ENCODE measurements at regions not wholly inside any gene's neighbourhood (a gene's known extent, or its start where the extent isn't known, plus 50 kb on each side); places are given as distances from the start of the nearest gene placed in this dataset.
"Not testable (repeated sequence)": the region's sequence is repeated elsewhere in the genome, so short reads cannot be mapped to it uniquely, and the experiment has no call there.

GRCh38 chr4:9505341-9505740 is 61.1 kb downstream of the DEFB131A start:
- H3K4me1 Mint-ChIP-seq; ATAC-seq (ENCODE audit: low read depth); H3K4me3 Mint-ChIP-seq; H3K9me3 Mint-ChIP-seq (ENCODE audit: insufficient read depth); H3K4me2 ChIP-seq (replicated peaks; ENCODE audit: low read depth, low read length, poor library complexity, severe bottlenecking); H3K27ac ChIP-seq (ENCODE audit: low read length in 2 of 2); H3K4me3 ChIP-seq (ENCODE audit: control extremely low read depth in 1 of 5, extremely low read depth in 1 of 5, insufficient read depth in 1 of 5, low read depth in 2 of 5, low read length in 4 of 5); H3K9ac ChIP-seq (ENCODE audit: low read length); H3K27ac Mint-ChIP-seq; intact Hi-C loops (cut with micrococcal nuclease); H3K27me3 Mint-ChIP-seq; H2AFZ ChIP-seq (ENCODE audit: insufficient read depth, low read depth, low read length, poor library complexity, severe bottlenecking); H3K4me1 ChIP-seq (ENCODE audit: control insufficient read depth in 2 of 2, insufficient read depth in 2 of 2, low read length in 2 of 2); CTCF ChIA-PET; H3K36me3 ChIP-seq (replicated peaks in 1 of 2; ENCODE audit: control extremely low read depth in 1 of 2, control insufficient read depth in 1 of 2, extremely low read depth in 1 of 2, insufficient read depth in 2 of 2, low read length in 1 of 2); H3K9me3 ChIP-seq (ENCODE audit: control extremely low read depth in 1 of 3, control insufficient read depth in 2 of 3, insufficient read depth in 1 of 3, low read length in 2 of 3); POLR2A ChIA-PET; H4K20me1 ChIP-seq (ENCODE audit: control insufficient read depth, insufficient read depth, low read length, poor library complexity, severe bottlenecking); H3K79me2 ChIP-seq (ENCODE audit: control insufficient read depth, insufficient read depth, low read length); H3K27me3 ChIP-seq (replicated peaks in 1 of 4; ENCODE audit: control extremely low read depth in 1 of 4, control insufficient read depth in 3 of 4, insufficient read depth in 4 of 4, low read length in 3 of 4); DNase-seq: not testable (repeated sequence)
- WGBS (ENCODE audit: insufficient coverage), result no CpG with 5 or more reads among the region's 21 CpGs

DNA sequence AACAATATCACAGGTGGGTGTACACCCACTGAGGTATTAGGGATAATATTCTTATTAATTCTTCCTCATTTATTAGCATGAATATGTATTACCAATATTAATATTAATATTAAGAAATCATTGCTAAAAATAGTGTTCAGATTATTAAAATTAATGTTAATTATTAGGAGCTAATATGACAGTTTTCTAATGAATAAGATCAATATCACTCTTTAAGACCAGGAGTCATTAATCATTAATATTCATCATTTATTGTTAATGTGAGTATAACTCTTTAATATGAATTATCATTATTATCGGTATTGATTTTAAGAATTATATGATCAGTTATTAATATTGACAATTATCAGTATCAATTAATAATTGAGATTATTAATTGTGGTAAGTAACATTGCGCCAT is 62.5 kb downstream of the DEFB131A start:
- H3K9ac ChIP-seq (ENCODE audit: low read length); H3K27ac Mint-ChIP-seq; CTCF ChIA-PET; H3K79me2 ChIP-seq (ENCODE audit: control insufficient read depth, insufficient read depth, low read length); H3K9me3 ChIP-seq (ENCODE audit: control extremely low read depth in 1 of 3, control insufficient read depth in 2 of 3, insufficient read depth in 1 of 3, low read length in 2 of 3); H3K4me3 Mint-ChIP-seq; H2AFZ ChIP-seq (ENCODE audit: insufficient read depth, low read depth, low read length, poor library complexity, severe bottlenecking); H3K4me1 Mint-ChIP-seq; H3K9me3 Mint-ChIP-seq (ENCODE audit: insufficient read depth); H3K36me3 ChIP-seq (replicated peaks in 1 of 2; ENCODE audit: control extremely low read depth in 1 of 2, control insufficient read depth in 1 of 2, extremely low read depth in 1 of 2, insufficient read depth in 2 of 2, low read length in 1 of 2); H3K4me3 ChIP-seq (ENCODE audit: control extremely low read depth in 1 of 5, extremely low read depth in 1 of 5, insufficient read depth in 1 of 5, low read depth in 2 of 5, low read length in 4 of 5); DNase-seq; POLR2A ChIA-PET; H3K4me1 ChIP-seq (ENCODE audit: control insufficient read depth in 2 of 2, insufficient read depth in 2 of 2, low read length in 2 of 2); H3K4me2 ChIP-seq (replicated peaks; ENCODE audit: low read depth, low read length, poor library complexity, severe bottlenecking); intact Hi-C loops (cut with micrococcal nuclease); H3K27ac ChIP-seq (ENCODE audit: low read length in 2 of 2); H3K27me3 ChIP-seq (replicated peaks in 1 of 4; ENCODE audit: control extremely low read depth in 1 of 4, control insufficient read depth in 3 of 4, insufficient read depth in 4 of 4, low read length in 3 of 4); H3K27me3 Mint-ChIP-seq; ATAC-seq (ENCODE audit: low read depth); H4K20me1 ChIP-seq (ENCODE audit: control insufficient read depth, insufficient read depth, low read length, poor library complexity, severe bottlenecking): not testable (repeated sequence)
- WGBS (ENCODE audit: insufficient coverage), result no CpG with 5 or more reads among the region's 2 CpGs

DNA sequence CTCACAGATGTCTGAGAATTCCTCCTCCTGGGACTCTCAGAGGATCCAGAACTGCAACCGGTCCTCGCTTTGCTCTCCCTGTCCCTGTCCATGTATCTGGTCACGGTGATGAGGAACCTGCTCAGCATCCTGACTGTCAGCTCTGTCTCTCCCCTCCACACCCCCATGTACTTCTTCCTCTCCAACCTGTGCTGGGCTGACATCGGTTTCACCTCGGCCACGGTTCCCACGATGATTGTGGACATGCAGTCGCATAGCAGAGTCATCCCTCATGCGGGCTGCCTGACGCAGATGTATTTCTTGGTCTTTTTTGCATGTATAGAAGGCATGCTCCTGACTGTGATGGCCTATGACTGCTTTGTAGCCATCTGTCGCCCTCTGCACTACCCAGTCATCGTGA is 68.7 kb downstream of the DEFB131A start:
- WGBS (ENCODE audit: insufficient coverage), result 99% methylated on average over 11 of the region's 12 CpGs
- not testable (repeated sequence) for H3K9me3 Mint-ChIP-seq (ENCODE audit: insufficient read depth); H3K27ac Mint-ChIP-seq

DNA sequence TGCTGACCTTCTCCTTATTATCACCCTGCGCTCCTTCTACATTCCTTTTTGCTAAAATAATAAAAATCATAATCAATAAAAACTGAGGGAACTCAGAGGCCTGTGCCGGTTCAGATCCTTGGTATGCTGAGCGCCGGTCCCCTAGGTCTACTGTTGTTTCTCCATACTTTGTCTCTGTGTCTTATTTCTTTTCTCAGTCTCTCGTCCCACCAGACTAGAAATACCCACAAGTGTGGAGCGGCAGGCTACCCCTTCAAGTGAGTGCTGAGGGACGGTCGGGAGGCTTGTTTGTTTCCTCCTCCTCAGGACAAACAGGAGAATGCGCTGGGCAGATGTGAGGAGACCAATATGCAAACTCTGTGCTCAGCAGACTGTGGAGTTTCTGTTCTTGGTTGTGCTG is 75.4 kb downstream of the DEFB131A start:
- H3K4me2 ChIP-seq (replicated peaks; ENCODE audit: low read depth, low read length, poor library complexity, severe bottlenecking); H2AFZ ChIP-seq (ENCODE audit: insufficient read depth, low read depth, low read length, poor library complexity, severe bottlenecking); H3K9ac ChIP-seq (ENCODE audit: low read length); POLR2A ChIA-PET; intact Hi-C loops (cut with micrococcal nuclease); H3K27ac Mint-ChIP-seq; H3K4me3 ChIP-seq (ENCODE audit: control extremely low read depth in 1 of 5, extremely low read depth in 1 of 5, insufficient read depth in 1 of 5, low read depth in 2 of 5, low read length in 4 of 5); H3K4me3 Mint-ChIP-seq; H3K36me3 ChIP-seq (replicated peaks in 1 of 2; ENCODE audit: control extremely low read depth in 1 of 2, control insufficient read depth in 1 of 2, extremely low read depth in 1 of 2, insufficient read depth in 2 of 2, low read length in 1 of 2); DNase-seq; H3K79me2 ChIP-seq (ENCODE audit: control insufficient read depth, insufficient read depth, low read length); ATAC-seq (ENCODE audit: low read depth); H3K9me3 ChIP-seq (ENCODE audit: control extremely low read depth in 1 of 3, control insufficient read depth in 2 of 3, insufficient read depth in 1 of 3, low read length in 2 of 3); H4K20me1 ChIP-seq (ENCODE audit: control insufficient read depth, insufficient read depth, low read length, poor library complexity, severe bottlenecking); H3K27me3 Mint-ChIP-seq; H3K9me3 Mint-ChIP-seq (ENCODE audit: insufficient read depth); H3K4me1 ChIP-seq (ENCODE audit: control insufficient read depth in 2 of 2, insufficient read depth in 2 of 2, low read length in 2 of 2); H3K4me1 Mint-ChIP-seq; H3K27me3 ChIP-seq (replicated peaks in 1 of 4; ENCODE audit: control extremely low read depth in 1 of 4, control insufficient read depth in 3 of 4, insufficient read depth in 4 of 4, low read length in 3 of 4); H3K27ac ChIP-seq (ENCODE audit: low read length in 2 of 2); CTCF ChIA-PET: not testable (repeated sequence)
- WGBS (ENCODE audit: insufficient coverage), result 100% methylated on average over 2 of the region's 9 CpGs

More for the DNA sequence above, 68.7 kb downstream of the DEFB131A start:
- H3K36me3 ChIP-seq (replicated peaks in 1 of 2; ENCODE audit: control extremely low read depth in 1 of 2, control insufficient read depth in 1 of 2, extremely low read depth in 1 of 2, insufficient read depth in 2 of 2, low read length in 1 of 2); CTCF ChIA-PET; H3K27me3 ChIP-seq (replicated peaks in 1 of 4; ENCODE audit: control extremely low read depth in 1 of 4, control insufficient read depth in 3 of 4, insufficient read depth in 4 of 4, low read length in 3 of 4); DNase-seq; H3K27ac ChIP-seq (ENCODE audit: low read length in 2 of 2); H3K4me3 Mint-ChIP-seq; POLR2A ChIA-PET; intact Hi-C loops (cut with micrococcal nuclease); H2AFZ ChIP-seq (ENCODE audit: insufficient read depth, low read depth, low read length, poor library complexity, severe bottlenecking); H3K4me1 ChIP-seq (ENCODE audit: control insufficient read depth in 2 of 2, insufficient read depth in 2 of 2, low read length in 2 of 2); H3K27me3 Mint-ChIP-seq; H3K4me2 ChIP-seq (replicated peaks; ENCODE audit: low read depth, low read length, poor library complexity, severe bottlenecking); H3K9me3 ChIP-seq (ENCODE audit: control extremely low read depth in 1 of 3, control insufficient read depth in 2 of 3, insufficient read depth in 1 of 3, low read length in 2 of 3); H3K79me2 ChIP-seq (ENCODE audit: control insufficient read depth, insufficient read depth, low read length); H3K9ac ChIP-seq (ENCODE audit: low read length); H3K4me3 ChIP-seq (ENCODE audit: control extremely low read depth in 1 of 5, extremely low read depth in 1 of 5, insufficient read depth in 1 of 5, low read depth in 2 of 5, low read length in 4 of 5); H3K4me1 Mint-ChIP-seq; ATAC-seq (ENCODE audit: low read depth); H4K20me1 ChIP-seq (ENCODE audit: control insufficient read depth, insufficient read depth, low read length, poor library complexity, severe bottlenecking): not testable (repeated sequence)
